HAP-1 (cell line): ENCODE measurements at regions not wholly inside any gene's neighbourhood (a gene's known extent, or its start where the extent isn't known, plus 50 kb on each side); places are given as distances from the start of the nearest gene placed in this dataset.

ENCODE experiments used
- DNase-seq, 2 experiments: peaks; one replicate each; pipeline ENCODE4 v3.0.0-alpha.2; 2016 to 2020; ENCODE audit warnings: low spot score in 2 of 2
- H3K27me3 ChIP-seq: fragments of 250-450 bp; sonication (Bioruptor Pico); 2 replicates; pipeline ENCODE4 v1.5.1; 2020; ENCODE audit warnings: low read depth, mild to moderate bottlenecking, moderate library complexity
- H3K36me3 ChIP-seq: fragments of 250-450 bp; sonication (Bioruptor Pico); replicated peaks from 2 replicates; pipeline ENCODE4 v1.5.1; 2020; ENCODE audit warnings: mild to moderate bottlenecking
- H3K4me1 ChIP-seq: fragments of 250-450 bp; sonication (Bioruptor Pico); 2 replicates; pipeline ENCODE4 v1.5.1; 2020; ENCODE audit warnings: mild to moderate bottlenecking
- H3K4me3 ChIP-seq: fragments of 250-450 bp; sonication (Bioruptor Pico); 2 replicates; pipeline ENCODE4 v1.5.1; 2020; ENCODE audit warnings: mild to moderate bottlenecking, moderate library complexity
- H3K9me3 ChIP-seq: fragments of 250-450 bp; sonication (Bioruptor Pico); 2 replicates; pipeline ENCODE4 v1.5.1; 2020; ENCODE audit warnings: mild to moderate bottlenecking, moderate library complexity
- in situ Hi-C: fragments of 300-500 bp; cut with MboI; formaldehyde crosslinking; loops from 3 replicates; pipeline ENCODE4 v1.14.3; 2020; ENCODE audit warnings: low sequenced_read_pairs, inconsistent platforms, mixed read lengths

DNA sequence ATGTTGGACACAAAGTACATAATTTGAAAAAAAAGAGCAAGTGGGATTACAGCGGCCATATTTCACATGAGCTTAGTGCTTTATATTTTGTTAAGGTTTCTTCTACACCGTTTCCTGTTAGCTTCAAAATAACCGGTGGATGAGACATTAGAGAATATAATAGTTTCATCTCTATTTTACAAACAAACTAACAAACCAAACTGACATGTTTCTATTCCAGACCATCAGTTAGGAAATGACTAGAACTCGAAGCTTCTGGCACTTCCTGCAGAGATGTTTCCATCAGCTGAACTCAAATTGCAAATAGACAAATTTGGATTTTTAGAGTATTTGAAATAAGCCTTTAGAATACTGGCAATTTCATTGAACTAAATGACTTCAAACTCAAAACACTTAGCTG, 86.5 kb downstream of the MTRR start:
- DNase-seq, result no peak
- Histone ChIP-seq H3K36me3 (no peaks in the 10 kb centered on the region), H3K27me3 (no peaks in the 10 kb centered on the region), H3K4me1 (no peaks in the 10 kb centered on the region), H3K4me3 (no peak overlapping the region), H3K9me3 (no peaks in the 10 kb centered on the region)
- in situ Hi-C loops, result no loop called here

- in situ Hi-C loops, result no loop called here
- H3K9me3 ChIP-seq, result no peaks in the 10 kb centered on the region
- H3K4me3 ChIP-seq, result no peak overlapping the region
- DNase-seq, result no peak
- no peaks in the 10 kb centered on the region for H3K4me1 ChIP-seq
- no peaks in the 10 kb centered on the region for H3K27me3 ChIP-seq
- H3K36me3 ChIP-seq, result no peaks in the 10 kb centered on the region
Observed at GRCh38 chr5:7957329-7957728, 88.4 kb downstream of the MTRR start.

- in situ Hi-C loops, result no loop called here
- DNase-seq, result no peak
- Histone ChIP-seq H3K9me3 (no peaks in the 10 kb centered on the region), H3K36me3 (no peaks in the 10 kb centered on the region), H3K27me3 (no peaks in the 10 kb centered on the region), H3K4me1 (no peaks in the 10 kb centered on the region), H3K4me3 (no peak overlapping the region)
Observed at GRCh38 chr5:7960142-7960541, 91.2 kb downstream of the MTRR start.

DNA sequence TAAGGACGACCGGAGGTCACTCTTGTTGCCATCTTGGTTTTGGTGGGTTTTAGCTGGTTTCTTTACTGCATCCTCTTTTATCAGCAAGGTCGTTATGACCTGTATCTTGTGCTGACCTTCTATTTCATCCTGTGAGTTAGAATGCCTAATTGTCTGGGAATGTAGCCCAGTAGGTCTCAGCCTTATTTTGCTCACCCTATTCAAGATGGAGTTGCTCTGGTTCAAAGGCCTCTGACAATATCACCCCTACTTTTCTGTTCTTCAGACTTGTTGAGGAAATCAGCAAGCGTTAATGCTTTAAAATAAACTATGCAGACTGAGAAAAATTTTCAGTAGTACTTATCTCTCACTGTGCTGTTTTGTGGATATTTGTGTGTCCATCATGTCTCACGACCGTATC, 92.6 kb downstream of the MTRR start:
- DNase-seq, result no peak
- Histone ChIP-seq H3K36me3 (no peaks in the 10 kb centered on the region), H3K9me3 (no peaks in the 10 kb centered on the region), H3K27me3 (no peaks in the 10 kb centered on the region), H3K4me1 (no peaks in the 10 kb centered on the region), H3K4me3 (no peak overlapping the region)
- in situ Hi-C loops, result no loop called here

DNA sequence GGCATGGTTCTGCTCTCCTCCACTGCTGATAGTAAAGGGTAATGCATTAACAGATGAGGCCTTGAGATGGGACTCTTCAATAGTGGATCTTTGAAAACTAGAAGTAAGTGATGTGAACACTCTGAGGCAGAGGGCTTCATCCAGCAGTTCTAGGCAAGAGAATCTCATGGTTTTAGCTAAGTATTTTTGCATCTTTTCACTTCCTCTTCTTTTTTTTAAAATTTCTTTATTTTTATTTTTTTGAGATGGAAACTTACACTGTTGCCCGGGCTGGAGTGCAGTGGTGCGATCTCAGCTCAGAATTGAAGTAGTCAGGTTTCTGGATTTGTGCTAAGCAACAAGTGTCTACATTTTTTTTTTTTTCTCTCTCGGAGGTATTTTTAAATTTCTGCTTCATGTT, 101.9 kb downstream of the MTRR start:
- no peak for DNase-seq
- Histone ChIP-seq H3K4me1 (no peaks in the 10 kb centered on the region), H3K9me3 (no peaks in the 10 kb centered on the region), H3K36me3 (no peaks in the 10 kb centered on the region), H3K4me3 (no peak overlapping the region), H3K27me3 (no peaks in the 10 kb centered on the region)
- in situ Hi-C loops, result no loop called here

- H3K4me1 ChIP-seq, result no peaks in the 10 kb centered on the region
- in situ Hi-C loops, result no loop called here
- DNase-seq, result no peak
- no peaks in the 10 kb centered on the region for H3K36me3 ChIP-seq
- H3K27me3 ChIP-seq, result no peaks in the 10 kb centered on the region
- H3K9me3 ChIP-seq, result no peaks in the 10 kb centered on the region
- H3K4me3 ChIP-seq, result no peak overlapping the region
Observed at GRCh38 chr5:7976411-7977190, 107.7 kb downstream of the MTRR start.

- Histone ChIP-seq H3K27me3 (no peaks in the 10 kb centered on the region), H3K4me1 (no peaks in the 10 kb centered on the region), H3K4me3 (no peak overlapping the region), H3K36me3 (no peaks in the 10 kb centered on the region), H3K9me3 (no peaks in the 10 kb centered on the region)
- in situ Hi-C loops, result no loop called here
- no peak for DNase-seq
Observed at GRCh38 chr5:7978114-7978513, 109.2 kb downstream of the MTRR start.

DNA sequence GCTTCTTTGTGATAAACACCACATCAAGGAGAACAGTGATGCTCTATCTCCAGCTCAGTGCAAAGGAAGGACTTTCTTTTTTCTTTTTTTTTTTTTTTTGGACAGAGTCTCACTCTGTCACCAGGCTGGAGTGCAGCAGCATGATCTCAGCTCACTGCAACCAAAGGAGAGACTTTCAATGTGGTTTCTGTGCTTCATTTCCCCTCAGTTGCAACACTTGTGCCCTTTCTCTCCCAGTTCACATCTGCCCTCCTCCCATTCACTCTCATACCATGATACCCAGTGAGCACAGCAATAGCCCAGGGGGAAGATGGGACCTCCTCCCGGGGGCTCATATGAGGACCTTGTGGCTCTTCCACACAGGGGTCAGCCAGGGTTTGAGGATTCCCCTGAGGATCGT, 110.0 kb downstream of the MTRR start:
- H3K27me3 ChIP-seq, result no peaks in the 10 kb centered on the region
- in situ Hi-C loops, result no loop called here
- no peak for DNase-seq

GRCh38 chr5:7980881-7981280, 111.9 kb downstream of the MTRR start:
- no peak overlapping the region for H3K4me3 ChIP-seq
- H3K36me3 ChIP-seq, result no peaks in the 10 kb centered on the region
- in situ Hi-C loops, result no loop called here
- no peaks in the 10 kb centered on the region for H3K9me3 ChIP-seq
- no peak for DNase-seq
- H3K27me3 ChIP-seq, result no peaks in the 10 kb centered on the region
- no peaks in the 10 kb centered on the region for H3K4me1 ChIP-seq

More for the DNA sequence above, 110.0 kb downstream of the MTRR start:
- no peaks in the 10 kb centered on the region for H3K4me1 ChIP-seq
- H3K36me3 ChIP-seq, result no peaks in the 10 kb centered on the region
- no peaks in the 10 kb centered on the region for H3K9me3 ChIP-seq
- H3K4me3 ChIP-seq, result no peak overlapping the region

DNA sequence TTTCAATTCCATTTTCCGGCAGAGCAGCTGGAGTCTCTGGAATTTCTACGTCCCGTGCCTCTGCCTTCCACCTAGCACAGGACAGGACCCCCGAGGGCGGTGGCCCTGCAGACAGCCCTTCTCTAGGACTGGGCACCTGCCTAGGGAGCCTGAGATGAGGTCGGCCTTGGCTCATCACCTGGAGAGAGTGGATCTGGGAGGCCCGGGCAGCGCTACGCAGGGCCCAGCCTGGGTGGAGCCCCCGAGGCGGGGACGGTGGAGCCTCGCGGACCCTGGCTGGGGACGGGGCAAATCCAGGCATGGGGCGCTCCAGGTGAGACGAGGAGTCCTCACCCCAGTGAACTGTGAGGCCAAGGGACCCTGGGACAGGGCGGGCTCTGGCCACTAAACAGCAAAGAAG, 114.5 kb downstream of the MTRR start:
- no peak for DNase-seq
- Histone ChIP-seq H3K36me3 (no peaks in the 10 kb centered on the region), H3K4me3 (no peak overlapping the region), H3K4me1 (no peaks in the 10 kb centered on the region), H3K27me3 (no peaks in the 10 kb centered on the region), H3K9me3 (no peaks in the 10 kb centered on the region)
- in situ Hi-C loops, result no loop called here

DNA sequence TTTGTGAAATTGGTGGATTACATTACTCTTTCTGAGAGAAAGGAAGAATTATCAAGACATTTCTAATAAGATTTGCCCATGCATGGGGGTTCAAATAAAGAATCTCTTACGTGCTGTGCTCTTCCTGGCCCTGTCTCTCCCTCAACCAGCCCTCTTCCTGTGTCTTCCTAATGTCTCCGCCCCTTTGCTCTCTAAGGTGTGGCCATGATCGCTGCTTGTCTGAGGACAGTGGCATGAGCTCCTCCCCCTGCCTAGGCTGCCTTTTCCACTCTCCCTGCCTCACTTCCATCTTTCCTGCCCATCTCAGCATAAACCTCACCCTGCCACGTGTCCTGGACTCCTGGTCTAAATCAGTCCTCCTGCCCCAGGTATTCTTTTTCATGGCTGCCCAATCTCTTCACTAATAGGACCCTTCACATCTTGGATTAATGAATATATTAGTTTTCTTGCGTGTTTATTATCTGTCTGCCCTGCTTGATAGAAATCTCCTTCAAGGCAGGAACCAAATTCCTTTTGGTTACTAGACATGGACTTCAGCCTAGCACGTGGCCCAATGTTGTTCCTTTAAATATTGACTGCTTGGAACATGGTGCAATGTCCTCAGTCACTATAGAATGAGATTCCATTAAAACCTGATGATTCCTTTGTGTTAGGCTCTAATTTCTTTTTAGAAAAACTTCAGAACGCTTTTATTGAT, 122.3 kb downstream of the MTRR start:
- in situ Hi-C loops, result no loop called here
- Histone ChIP-seq H3K36me3 (no peaks in the 10 kb centered on the region), H3K4me3 (no peak overlapping the region), H3K27me3 (no peaks in the 10 kb centered on the region), H3K9me3 (no peaks in the 10 kb centered on the region), H3K4me1 (no peaks in the 10 kb centered on the region)
- no peak for DNase-seq

DNA sequence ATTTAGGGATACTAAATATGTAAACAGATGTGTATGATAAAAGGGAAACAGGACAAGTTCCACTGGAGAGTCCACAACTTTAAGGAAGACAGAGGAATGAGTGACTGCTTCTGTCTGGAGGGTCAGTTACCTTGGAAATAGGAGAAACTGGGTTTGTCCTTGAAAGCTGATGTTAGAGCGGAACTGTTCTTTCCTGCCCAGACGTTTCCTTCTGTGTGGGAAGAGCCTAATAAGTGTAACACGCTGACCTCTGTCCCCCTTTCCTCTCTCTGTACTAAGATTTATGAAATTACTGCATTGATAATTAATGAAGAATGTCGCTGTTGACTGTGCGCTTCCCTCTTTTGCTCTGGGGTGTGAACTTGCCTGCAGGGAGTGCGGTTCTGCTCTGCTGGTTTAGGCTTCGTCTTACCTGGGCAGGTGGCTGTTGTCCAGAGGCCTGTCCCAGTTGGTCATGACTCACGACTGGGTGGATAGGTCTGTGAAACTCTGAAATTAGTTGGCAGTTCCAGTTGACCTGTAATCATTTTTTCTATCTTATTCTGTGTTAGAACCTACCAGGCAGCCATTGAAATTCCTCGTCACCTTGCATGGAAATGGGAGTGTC, 126.8 kb downstream of the MTRR start:
- in situ Hi-C loops, result no loop called here
- no peaks in the 10 kb centered on the region for H3K36me3 ChIP-seq
- no peaks in the 10 kb centered on the region for H3K27me3 ChIP-seq

GRCh38 chr5:8005416-8005815, 136.5 kb downstream of the MTRR start:
- Histone ChIP-seq H3K36me3 (no peaks in the 10 kb centered on the region), H3K4me1 (no peaks in the 10 kb centered on the region), H3K9me3 (no peaks in the 10 kb centered on the region), H3K4me3 (no peak overlapping the region), H3K27me3 (no peaks in the 10 kb centered on the region)
- DNase-seq, result no peak
- in situ Hi-C loops, result no loop called here

More for the DNA sequence above, 126.8 kb downstream of the MTRR start:
- Histone ChIP-seq H3K4me3 (no peak overlapping the region), H3K9me3 (no peaks in the 10 kb centered on the region), H3K4me1 (no peaks in the 10 kb centered on the region)
- no peak for DNase-seq
